ENCODE measurements at regions not wholly inside any gene's neighbourhood (a gene's known extent, or its start where the extent isn't known, plus 50 kb on each side); places are given as distances from the start of the nearest gene placed in this dataset.

- Histone ChIP-seq H3K27ac (no peak overlapping the region), H3K79me2 (ENCODE audit: insufficient read depth, low read depth) (no peaks in the 10 kb centered on the region), H3K4me1 (ENCODE audit: low read depth, poor library complexity, severe bottlenecking) (no peaks in the 10 kb centered on the region), H3K27me3 (ENCODE audit: insufficient read depth, low read depth) (no peaks in the 10 kb centered on the region), H3K4me3 (IDR thresholded peaks at IDR 0.05; ENCODE audit: insufficient read depth, low read depth, low read length) (no peak overlapping the region), H4K20me1 (ENCODE audit: insufficient read depth) (no peaks in the 10 kb centered on the region), H3K9ac (no peak overlapping the region), H3K4me2 (no peak overlapping the region), H2AFZ (ENCODE audit: low read depth) (no peak overlapping the region), H3K36me3 (ENCODE audit: insufficient read depth) (no peaks in the 10 kb centered on the region)
- no peak for TF ChIP-seq CTCF (conservative IDR thresholded peaks at IDR 0.05; ENCODE audit: low read depth, low read length)
These were observed 132.2 kb upstream of the HS3ST2 start for GRCh38 chr16:22681554-22682291.

- H3K4me1 ChIP-seq (ENCODE audit: low read depth, poor library complexity, severe bottlenecking) = no peaks in the 10 kb centered on the region
- no peak overlapping the region for H3K4me3 ChIP-seq (IDR thresholded peaks at IDR 0.05; ENCODE audit: insufficient read depth, low read depth, low read length)
- no peak overlapping the region for H3K27ac ChIP-seq
- H2AFZ ChIP-seq (ENCODE audit: low read depth) = no peak overlapping the region
- H4K20me1 ChIP-seq (ENCODE audit: insufficient read depth) = no peaks in the 10 kb centered on the region
- no peaks in the 10 kb centered on the region for H3K79me2 ChIP-seq (ENCODE audit: insufficient read depth, low read depth)
- no peaks in the 10 kb centered on the region; the same call in 1 of the 2 replicates for H3K36me3 ChIP-seq (ENCODE audit: insufficient read depth)
- H3K4me2 ChIP-seq = no peak overlapping the region
- no peak for TF ChIP-seq CTCF (conservative IDR thresholded peaks at IDR 0.05; ENCODE audit: low read depth, low read length)
- no peaks in the 10 kb centered on the region for H3K27me3 ChIP-seq (ENCODE audit: insufficient read depth, low read depth)
- no peak overlapping the region for H3K9ac ChIP-seq
These were observed 130.7 kb upstream of the HS3ST2 start for GRCh38 chr16:22683258-22683657.

GRCh38 chr16:22683730-22684573, 130.0 kb upstream of the HS3ST2 start:
- H2AFZ ChIP-seq (ENCODE audit: low read depth) = no peak overlapping the region
- no peaks in the 10 kb centered on the region; the same call in 1 of the 2 replicates for H3K36me3 ChIP-seq (ENCODE audit: insufficient read depth)
- H3K4me1 ChIP-seq (ENCODE audit: low read depth, poor library complexity, severe bottlenecking) = no peaks in the 10 kb centered on the region
- no peak for TF ChIP-seq CTCF (conservative IDR thresholded peaks at IDR 0.05; ENCODE audit: low read depth, low read length)
- H3K4me2 ChIP-seq = no peak overlapping the region
- no peaks in the 10 kb centered on the region for H3K79me2 ChIP-seq (ENCODE audit: insufficient read depth, low read depth)
- no peaks in the 10 kb centered on the region for H4K20me1 ChIP-seq (ENCODE audit: insufficient read depth)
- no peaks in the 10 kb centered on the region for H3K27me3 ChIP-seq (ENCODE audit: insufficient read depth, low read depth)
- no peak overlapping the region for H3K9ac ChIP-seq
- no peak overlapping the region for H3K4me3 ChIP-seq (IDR thresholded peaks at IDR 0.05; ENCODE audit: insufficient read depth, low read depth, low read length)
- no peak overlapping the region for H3K27ac ChIP-seq

- no peaks in the 10 kb centered on the region; the same call in 1 of the 2 replicates for H3K36me3 ChIP-seq (ENCODE audit: insufficient read depth)
- no peak overlapping the region for H3K27ac ChIP-seq
- no peak overlapping the region for H3K4me3 ChIP-seq (IDR thresholded peaks at IDR 0.05; ENCODE audit: insufficient read depth, low read depth, low read length)
- no peak overlapping the region for H3K4me2 ChIP-seq
- H3K9ac ChIP-seq = no peak overlapping the region
- no peaks in the 10 kb centered on the region for H3K79me2 ChIP-seq (ENCODE audit: insufficient read depth, low read depth)
- TF ChIP-seq CTCF (conservative IDR thresholded peaks at IDR 0.05; ENCODE audit: low read depth, low read length) = no peak
- no peaks in the 10 kb centered on the region for H4K20me1 ChIP-seq (ENCODE audit: insufficient read depth)
- H3K27me3 ChIP-seq (ENCODE audit: insufficient read depth, low read depth) = no peaks in the 10 kb centered on the region
- H2AFZ ChIP-seq (ENCODE audit: low read depth) = no peak overlapping the region
- no peaks in the 10 kb centered on the region for H3K4me1 ChIP-seq (ENCODE audit: low read depth, poor library complexity, severe bottlenecking)
These were observed 129.1 kb upstream of the HS3ST2 start for GRCh38 chr16:22684574-22685458.

Data from KMS-11 (cell line).